ENCODE measurements at regions not wholly inside any gene's neighbourhood (a gene's known extent, or its start where the extent isn't known, plus 50 kb on each side); places are given as distances from the start of the nearest gene placed in this dataset.

- no peak for TF ChIP-seq CTCF (IDR thresholded peaks at IDR 0.05)
- no peak for TF ChIP-seq POLR2A (IDR thresholded peaks at IDR 0.05)
Observed at GRCh38 chr18:25531207-25531606, 179.2 kb upstream of the ZNF521 start.
